GM12878 (cell line): ENCODE measurements at regions not wholly inside any gene's neighbourhood (a gene's known extent, or its start where the extent isn't known, plus 50 kb on each side); places are given as distances from the start of the nearest gene placed in this dataset.

Source experiments
- ATAC-seq: fragments of 200-7000 bp; cut with Tn5 transposase; 3 replicates; pipeline ENCODE4 v1.9.1; 2020; ENCODE audit warnings: mild to moderate bottlenecking, moderate library complexity
- BruUV-seq: library from RNA; stranded (reverse); fragments of 400-500 nt; replicated peaks from 2 replicates; lab custom pipeline; 2021; lab: Mats Ljungman, UMichigan
- CTCF ChIA-PET: fragments of 300-600 bp; sonication (Branson Sonifier 250); formaldehyde crosslinking; extraction: SDS; loops from one replicate; lab custom pipeline; 2021; ENCODE audit warnings: inconsistent platforms; lab: Yijun Ruan, JAX
- POLR2A ChIA-PET: fragments of 350-600 bp; formaldehyde crosslinking; extraction: SDS; loops from one replicate; lab custom pipeline; 2021; ENCODE audit warnings: inconsistent platforms; lab: Charles Lee
- RAD21 ChIA-PET: fragments of 300-600 bp; sonication (Branson Sonifier 250); formaldehyde crosslinking; loops from one replicate; lab custom pipeline; 2023; ENCODE audit warnings: antibody characterized with exemption; ENCODE audit not compliant: unreplicated experiment; lab: Charles Lee
- SMC1A ChIA-PET: fragments of 300-600 bp; sonication (Branson Sonifier 250); formaldehyde crosslinking; loops from one replicate; lab custom pipeline; 2023; ENCODE audit not compliant: unreplicated experiment, uncharacterized antibody; lab: Charles Lee
- DNase-seq: peaks from one replicate; pipeline ENCODE4 v3.0.0-alpha.2; 2011; ENCODE audit warnings: low read depth, low spot score
- FAIRE-seq: peaks from 3 replicates; lab custom pipeline; 2011; peaks lifted over from hg19 to GRCh38; lab: Jason Lieb, UNC
- H2AFZ ChIP-seq: 2 replicates; pipeline ENCODE4 v1.6.0; 2011; ENCODE audit warnings: low read depth, low read length, control low read depth; ENCODE audit not compliant: control insufficient read depth
- H3K27ac ChIP-seq: 2 replicates; pipeline ENCODE4 v1.5.1; 2011; ENCODE audit warnings: control low read depth; ENCODE audit not compliant: control insufficient read depth, insufficient read depth
- H3K27me3 ChIP-seq, 2 experiments: replicated peaks in 1 of 2; 2 replicates each; pipeline versions ENCODE4 v1.6.0 to v1.6.1; 2011; ENCODE audit warnings: low read length in 1 of 2; ENCODE audit not compliant: control insufficient read depth in 2 of 2, insufficient read depth in 2 of 2
- H3K36me3 ChIP-seq, 2 experiments: 2 replicates each; pipeline ENCODE4 v1.5.1; 2011; ENCODE audit warnings: low read length in 1 of 2; ENCODE audit not compliant: control insufficient read depth in 2 of 2, insufficient read depth in 2 of 2
- H3K4me1 ChIP-seq: 2 replicates; pipeline ENCODE4 v1.6.1; 2011; ENCODE audit warnings: mild to moderate bottlenecking, low read length, moderate library complexity, mixed read lengths; ENCODE audit not compliant: control insufficient read depth, insufficient read depth
- H3K4me2 ChIP-seq: 2 replicates; pipeline ENCODE4 v1.6.0; 2011; ENCODE audit warnings: control low read depth; ENCODE audit not compliant: control insufficient read depth, insufficient read depth
- H3K4me3 ChIP-seq: fragments of 200-600 bp; sonication (generic); 2 replicates; pipeline ENCODE4 v1.5.1; 2016
- H3K79me2 ChIP-seq: 2 replicates; pipeline ENCODE4 v1.6.0; 2011; ENCODE audit warnings: low read length; ENCODE audit not compliant: control insufficient read depth, insufficient read depth
- H3K9ac ChIP-seq: 2 replicates; pipeline ENCODE4 v1.8.0; 2011; ENCODE audit warnings: low read length, control low read depth, mixed read lengths; ENCODE audit not compliant: control insufficient read depth, insufficient read depth
- H3K9me3 ChIP-seq: replicated peaks from 3 replicates; pipeline ENCODE4 v1.5.1; 2011; ENCODE audit warnings: mild to moderate bottlenecking, low read length; ENCODE audit not compliant: control insufficient read depth, insufficient read depth
- H4K20me1 ChIP-seq: 2 replicates; pipeline ENCODE4 v1.6.0; 2011; ENCODE audit not compliant: control insufficient read depth, insufficient read depth
- CTCF ChIP-seq, 3 experiments: IDR thresholded peaks in 2 of 3; conservative IDR thresholded peaks in 1 of 3; 2 replicates each; pipeline ENCODE4 v1.5.1; 2011; ENCODE audit warnings: low read depth in 3 of 3, low read length in 3 of 3, mild to moderate bottlenecking in 3 of 3, control low read depth in 2 of 3, moderate library complexity in 2 of 3, inconsistent platforms in 1 of 3, mixed read lengths in 1 of 3; ENCODE audit not compliant: control insufficient read depth in 2 of 3, insufficient read depth in 1 of 3; ENCODE audit errors: extremely low read depth in 1 of 3
- DPF2 ChIP-seq: fragments of 450-650 bp; IDR thresholded peaks from 2 replicates; pipeline ENCODE4 v1.6.1; 2017; ENCODE audit warnings: mild to moderate bottlenecking
- NBN ChIP-seq: fragments of 450-650 bp; IDR thresholded peaks from 2 replicates; pipeline ENCODE4 v1.6.1; 2016
- NFIC ChIP-seq: IDR thresholded peaks from 2 replicates; pipeline ENCODE4 v1.6.1; 2012; ENCODE audit warnings: low read depth, mild to moderate bottlenecking, inconsistent platforms, low read length, moderate library complexity
- ZNF687 ChIP-seq: fragments of 450-650 bp; IDR thresholded peaks from 2 replicates; pipeline ENCODE4 v1.6.1; 2017; ENCODE audit warnings: mild to moderate bottlenecking, moderate library complexity
- WGBS: methylation state at CpG from one replicate; pipeline ENCODE4 v1.1.6; 2016; ENCODE audit warnings: low lambda C conversion rate; ENCODE audit not compliant: insufficient replicate concordance, insufficient coverage; ENCODE audit errors: missing lambda C conversion rate; 5-methylcytosine and 5-hydroxymethylcytosine counted together
- in situ Hi-C: fragments of 300-500 bp; cut with MboI; formaldehyde crosslinking; loops from 9 replicates; pipeline ENCODE4 v1.14.3; 2018; ENCODE audit warnings: mixed read lengths
- intact Hi-C: fragments of 100-400 bp; cut with micrococcal nuclease; formaldehyde crosslinking; loops from one replicate; pipeline ENCODE4 v1.14.2; 2022; ENCODE audit not compliant: unreplicated experiment

- intact Hi-C loops (no loop called here), in situ Hi-C loops (no loop called here)
- BruUV-seq = no TSS peak
- Histone ChIP-seq H3K27me3 (no peaks in the 10 kb centered on the region), H4K20me1 (no peaks in the 10 kb centered on the region), H3K79me2 (no peaks in the 10 kb centered on the region), H3K27ac (no peak overlapping the region), H3K4me1 (no peaks in the 10 kb centered on the region), H3K36me3 (no peaks in the 10 kb centered on the region), H3K4me3 (no peak overlapping the region), H3K4me2 (no peak overlapping the region), H2AFZ (no peak overlapping the region), H3K9me3 (no peaks in the 10 kb centered on the region; the same call in 1 of the 3 replicates), H3K9ac (no peak overlapping the region)
- FAIRE-seq (no peak), DNase-seq (no peak), ATAC-seq (no peak)
- SMC1A ChIA-PET = no interaction called here
- TF ChIP-seq ZNF687 (no peak), NBN (no peak), DPF2 (no peak)
- RAD21 ChIA-PET = no interaction called here
- 37% methylated on average over 6 of the region's 6 CpGs for WGBS
- CTCF ChIA-PET = no interaction called here
- POLR2A ChIA-PET = no interaction called here
Measured at GRCh38 chr22:47453049-47453448, 690.6 kb downstream of the TBC1D22A start.

- no peak for FAIRE-seq
- 70% methylated on average over 2 of the region's 2 CpGs for WGBS
Measured at GRCh38 chr22:47452184-47452583, 689.7 kb downstream of the TBC1D22A start.

More at GRCh38 chr22:47452184-47452583, 689.7 kb downstream of the TBC1D22A start:
- H3K36me3 ChIP-seq = no peaks in the 10 kb centered on the region
- no peak for DNase-seq
- H3K9me3 ChIP-seq = no peaks in the 10 kb centered on the region; the same call in 1 of the 3 replicates
- no peak overlapping the region for H3K9ac ChIP-seq
- SMC1A ChIA-PET = no interaction called here
- no peak overlapping the region for H3K27ac ChIP-seq
- no TSS peak for BruUV-seq
- H3K4me1 ChIP-seq = no peaks in the 10 kb centered on the region
- H3K27me3 ChIP-seq = no peaks in the 10 kb centered on the region
- intact Hi-C loops (no loop called here), in situ Hi-C loops (no loop called here)
- H2AFZ ChIP-seq = no peak overlapping the region
- H3K79me2 ChIP-seq = no peaks in the 10 kb centered on the region
- no peak overlapping the region for H3K4me3 ChIP-seq
- H4K20me1 ChIP-seq = no peaks in the 10 kb centered on the region
- no peak overlapping the region for H3K4me2 ChIP-seq
- no peak for ATAC-seq
- RAD21 ChIA-PET = no interaction called here
- TF ChIP-seq NFIC (no peak), CTCF (IDR thresholded peaks at IDR 0.05 in 2 of 3, conservative IDR thresholded peaks at IDR 0.05 in 1 of 3; ENCODE audit: control insufficient read depth in 2 of 3, extremely low read depth in 1 of 3, insufficient read depth in 1 of 3, low read depth in 3 of 3, low read length in 3 of 3) (0 out of 6 replicates have a peak, but pooled peaks of 1 of the 3 experiments have one; percentile 3)
- CTCF ChIA-PET = no interaction called here
- POLR2A ChIA-PET = no interaction called here
